ENCODE measurements at regions not wholly inside any gene's neighbourhood (a gene's known extent, or its start where the extent isn't known, plus 50 kb on each side); places are given as distances from the start of the nearest gene placed in this dataset.

DNA sequence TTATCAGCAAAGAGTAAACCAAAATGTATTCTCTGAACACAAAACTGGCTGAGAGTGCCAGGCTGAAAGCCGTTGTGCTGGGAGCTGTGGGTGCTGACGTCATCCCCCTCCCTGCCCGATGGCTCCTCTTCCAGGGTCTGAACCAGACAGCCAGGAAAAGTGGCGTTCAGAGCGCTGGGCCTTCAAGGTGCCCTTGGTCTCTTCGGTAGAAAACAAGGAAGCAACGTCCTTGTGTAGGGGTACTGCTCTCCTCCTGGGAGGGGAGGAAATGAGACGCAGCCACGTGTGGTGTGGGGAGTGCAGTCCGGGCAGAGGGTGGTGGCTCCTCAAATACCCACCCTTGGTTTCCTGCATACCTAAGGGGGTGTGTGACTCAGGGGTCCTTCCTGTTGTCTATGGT, 394.7 kb downstream of the SEC14L1 start:
- DNase-seq (ENCODE audit: low read depth, low spot score), result no peak
- H3K4me3 ChIP-seq (ENCODE audit: low read depth, low read length), result no peak overlapping the region
- TF ChIP-seq, protein P1, sequence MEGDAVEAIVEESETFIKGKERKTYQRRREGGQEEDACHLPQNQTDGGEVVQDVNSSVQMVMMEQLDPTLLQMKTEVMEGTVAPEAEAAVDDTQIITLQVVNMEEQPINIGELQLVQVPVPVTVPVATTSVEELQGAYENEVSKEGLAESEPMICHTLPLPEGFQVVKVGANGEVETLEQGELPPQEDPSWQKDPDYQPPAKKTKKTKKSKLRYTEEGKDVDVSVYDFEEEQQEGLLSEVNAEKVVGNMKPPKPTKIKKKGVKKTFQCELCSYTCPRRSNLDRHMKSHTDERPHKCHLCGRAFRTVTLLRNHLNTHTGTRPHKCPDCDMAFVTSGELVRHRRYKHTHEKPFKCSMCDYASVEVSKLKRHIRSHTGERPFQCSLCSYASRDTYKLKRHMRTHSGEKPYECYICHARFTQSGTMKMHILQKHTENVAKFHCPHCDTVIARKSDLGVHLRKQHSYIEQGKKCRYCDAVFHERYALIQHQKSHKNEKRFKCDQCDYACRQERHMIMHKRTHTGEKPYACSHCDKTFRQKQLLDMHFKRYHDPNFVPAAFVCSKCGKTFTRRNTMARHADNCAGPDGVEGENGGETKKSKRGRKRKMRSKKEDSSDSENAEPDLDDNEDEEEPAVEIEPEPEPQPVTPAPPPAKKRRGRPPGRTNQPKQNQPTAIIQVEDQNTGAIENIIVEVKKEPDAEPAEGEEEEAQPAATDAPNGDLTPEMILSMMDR (IDR thresholded peaks at IDR 0.05; ENCODE audit: insufficient read depth, low read length, missing control alignments), result no peak
- ChIA-PET CTCF (interaction anchor here (1.4 kb wide), 1 partner anchor 10 kb away, joined by 4 read pairs; no protein-coding TSS in a partner anchor), POLR2A (no interaction called here)

DNA sequence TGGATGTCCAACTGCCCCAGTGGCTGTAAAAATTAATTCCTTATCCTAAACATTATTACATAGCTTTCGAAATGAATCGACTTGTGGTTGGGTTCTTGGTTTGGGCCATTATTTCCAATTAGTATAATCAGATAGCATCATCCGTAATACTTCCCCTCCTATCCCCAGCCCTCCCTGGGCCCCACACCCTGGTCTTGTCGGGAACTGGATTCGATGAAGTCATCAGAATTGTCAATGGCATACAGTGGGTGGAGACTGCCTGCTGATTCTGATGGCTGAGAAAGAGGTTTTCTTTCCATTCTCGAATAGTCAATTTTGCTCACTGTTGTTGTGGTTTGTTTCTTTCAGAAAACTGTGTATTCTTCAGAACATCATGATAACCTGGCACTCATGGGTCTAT, 395.1 kb downstream of the SEC14L1 start:
- DNase-seq (ENCODE audit: low read depth, low spot score), result no peak
- TF ChIP-seq, protein P1 (IDR thresholded peaks at IDR 0.05; ENCODE audit: insufficient read depth, low read length, missing control alignments), result no peak
- CTCF ChIA-PET, result interaction anchor here (1.4 kb wide), 1 partner anchor 9 kb away, joined by 4 read pairs; no protein-coding TSS in a partner anchor
- no peak overlapping the region for H3K4me3 ChIP-seq (ENCODE audit: low read depth, low read length)
- POLR2A ChIA-PET, result no interaction called here

DNA sequence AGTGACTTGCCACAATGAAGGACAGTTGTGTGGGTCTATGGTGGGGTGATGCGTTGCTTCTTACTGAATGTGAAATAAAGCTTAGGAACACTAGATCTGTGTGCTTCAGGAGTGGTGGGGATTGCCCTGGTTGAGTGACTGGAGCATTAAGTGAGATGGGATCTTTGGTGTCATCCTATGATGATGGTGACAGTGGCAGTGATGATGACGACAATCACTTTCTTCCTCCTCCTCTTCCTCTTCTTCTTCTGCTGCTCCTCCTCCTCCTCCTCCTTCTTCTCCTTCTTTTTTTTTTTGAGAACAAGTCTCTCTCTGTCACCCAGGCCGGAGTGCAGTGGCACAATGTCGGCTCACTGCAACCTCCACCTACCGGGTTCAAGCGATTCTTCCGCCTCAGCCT, 396.8 kb downstream of the SEC14L1 start:
- TF ChIP-seq, protein P1 (IDR thresholded peaks at IDR 0.05; ENCODE audit: insufficient read depth, low read length, missing control alignments), result no peak
- CTCF ChIA-PET, result interaction anchor here (0.8 to 2.1 kb wide), 4 partner anchors 9 to 482 kb away, joined by 3 to 11 read pairs (median 5); no protein-coding TSS in a partner anchor
- DNase-seq (ENCODE audit: low read depth, low spot score), result no peak
- POLR2A ChIA-PET, result no interaction called here
- H3K4me3 ChIP-seq (ENCODE audit: low read depth, low read length), result no peak overlapping the region

DNA sequence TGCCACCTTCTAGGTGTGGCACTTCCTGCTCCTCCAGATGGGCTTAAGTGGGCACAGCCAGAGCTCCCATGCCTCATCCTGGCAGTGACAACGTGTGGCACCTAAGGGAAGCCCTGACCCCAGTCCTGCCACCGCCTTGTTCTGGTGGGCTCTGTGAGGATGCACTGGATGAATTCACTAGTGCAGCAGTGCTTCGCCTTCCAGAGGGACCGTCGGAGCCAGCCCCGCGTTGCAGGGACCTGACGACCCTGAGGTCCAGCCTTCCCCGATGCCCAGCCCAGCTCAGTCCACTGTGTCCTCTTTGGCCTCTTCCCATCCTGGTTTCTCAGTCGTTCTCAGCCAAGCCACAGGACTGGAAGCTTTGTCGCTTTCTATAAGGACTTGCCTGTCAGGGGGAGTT, 399.8 kb downstream of the SEC14L1 start:
- ChIA-PET POLR2A (no interaction called here), CTCF (interaction anchor here (0.9 to 11.9 kb wide), 2 partner anchors 199 to 477 kb away, joined by 3 to 353 read pairs; no protein-coding TSS in a partner anchor)
- TF ChIP-seq, protein P1 (IDR thresholded peaks at IDR 0.05; ENCODE audit: insufficient read depth, low read length, missing control alignments), result no peak
- H3K4me3 ChIP-seq (ENCODE audit: low read depth, low read length), result no peak overlapping the region
- DNase-seq (ENCODE audit: low read depth, low spot score), result no peak

DNA sequence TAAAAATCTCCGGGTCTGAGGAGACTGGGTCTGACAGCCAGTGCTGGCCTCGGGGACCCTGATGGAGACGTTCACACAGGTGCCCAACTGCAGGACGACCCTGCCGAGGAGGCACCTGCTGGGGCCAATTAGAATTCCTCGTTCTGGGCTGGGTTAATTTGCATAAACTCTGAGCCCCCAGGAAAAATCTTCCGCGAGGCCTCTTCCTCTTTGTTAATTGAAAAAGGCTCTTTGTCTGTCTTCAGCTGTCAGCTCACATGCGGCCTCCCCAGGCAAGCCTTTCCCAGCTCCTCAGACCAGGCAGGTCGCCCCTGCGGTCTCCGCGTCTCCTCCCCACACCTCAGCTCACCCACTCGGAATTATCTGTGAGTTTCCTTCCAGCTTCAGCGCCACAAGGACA, 400.2 kb downstream of the SEC14L1 start:
- no peak for DNase-seq (ENCODE audit: low read depth, low spot score)

DNA sequence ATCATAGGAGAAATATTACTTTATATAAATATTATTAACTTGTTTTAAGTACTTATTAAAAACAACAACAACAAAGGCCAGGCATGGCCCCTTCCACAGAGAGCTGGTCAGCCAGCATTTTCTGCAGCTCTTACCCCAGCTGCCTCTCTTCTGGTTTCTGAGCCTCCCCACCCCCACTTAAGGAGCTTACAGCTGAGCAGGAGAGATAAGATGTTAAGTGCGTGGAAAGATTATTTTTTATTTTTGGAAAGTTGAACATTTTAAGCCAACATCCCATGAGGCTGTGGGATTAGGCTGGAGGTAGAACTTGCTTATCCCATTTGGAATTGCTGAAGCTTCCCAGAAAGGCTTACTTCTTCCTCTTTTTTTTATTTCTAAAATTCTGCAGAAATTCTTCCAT, 401.2 kb downstream of the SEC14L1 start:
- H3K4me3 ChIP-seq (ENCODE audit: low read depth, low read length), result no peak overlapping the region
- ChIA-PET CTCF (interaction anchor here (1.1 to 11.9 kb wide), 18 partner anchors 11 to 516 kb away, joined by 3 to 353 read pairs (median 6); no protein-coding TSS in a partner anchor), POLR2A (interaction anchor here (3.3 kb wide), 1 partner anchor 417 kb away, joined by 11 read pairs; the partner anchor contains the start of gene TNRC6C)
- DNase-seq (ENCODE audit: low read depth, low spot score), result no peak
- TF ChIP-seq, protein P1 (IDR thresholded peaks at IDR 0.05; ENCODE audit: insufficient read depth, low read length, missing control alignments), result no peak

More for the DNA sequence above, 400.2 kb downstream of the SEC14L1 start:
- ChIA-PET CTCF (interaction anchor here (0.9 to 11.9 kb wide), 3 partner anchors 31 to 477 kb away, joined by 3 to 353 read pairs (median 6); no protein-coding TSS in a partner anchor), POLR2A (no interaction called here)
- TF ChIP-seq, protein P1 (IDR thresholded peaks at IDR 0.05; ENCODE audit: insufficient read depth, low read length, missing control alignments), result no peak
- H3K4me3 ChIP-seq (ENCODE audit: low read depth, low read length), result no peak overlapping the region

Data from AG04449 (cell line).